Non-pigmented ciliary epithelial cell (primary cell): ENCODE measurements at regions not wholly inside any gene's neighbourhood (a gene's known extent, or its start where the extent isn't known, plus 50 kb on each side); places are given as distances from the start of the nearest gene placed in this dataset.

ENCODE experiments used
- DNase-seq: peaks from one replicate; pipeline ENCODE4 v3.0.0-alpha.2; 2010; ENCODE audit warnings: low read depth

- DNase-seq, result no peak
Measured at GRCh38 chr2:158905784-158906183, 62.7 kb upstream of the TANC1 start.

DNA sequence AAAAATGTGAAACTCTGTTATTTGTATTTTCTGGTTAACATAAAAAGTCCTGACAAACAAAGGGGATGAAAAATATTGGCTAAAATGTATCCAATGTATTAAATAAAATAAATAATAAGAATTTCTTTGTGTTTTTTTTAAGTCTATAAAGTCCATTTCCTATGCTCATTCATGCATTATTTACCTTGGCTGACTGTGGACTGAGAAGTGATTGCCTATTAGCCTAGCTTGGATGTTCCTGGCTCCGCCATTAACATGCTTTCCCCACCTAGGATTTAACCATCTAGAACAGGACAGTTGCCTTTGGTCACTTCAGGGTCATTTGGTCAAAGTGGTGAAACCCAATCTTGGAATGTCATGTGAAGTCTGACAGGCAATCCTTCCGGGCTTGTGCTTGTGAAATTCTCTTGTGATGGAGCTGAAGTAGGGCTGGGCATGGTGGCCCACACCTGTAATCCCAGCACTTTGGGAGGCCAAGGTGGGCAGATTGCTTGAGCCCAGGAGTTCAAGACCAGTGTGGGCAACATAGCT, 60.4 kb upstream of the TANC1 start:
- DNase-seq, result no peak

DNA sequence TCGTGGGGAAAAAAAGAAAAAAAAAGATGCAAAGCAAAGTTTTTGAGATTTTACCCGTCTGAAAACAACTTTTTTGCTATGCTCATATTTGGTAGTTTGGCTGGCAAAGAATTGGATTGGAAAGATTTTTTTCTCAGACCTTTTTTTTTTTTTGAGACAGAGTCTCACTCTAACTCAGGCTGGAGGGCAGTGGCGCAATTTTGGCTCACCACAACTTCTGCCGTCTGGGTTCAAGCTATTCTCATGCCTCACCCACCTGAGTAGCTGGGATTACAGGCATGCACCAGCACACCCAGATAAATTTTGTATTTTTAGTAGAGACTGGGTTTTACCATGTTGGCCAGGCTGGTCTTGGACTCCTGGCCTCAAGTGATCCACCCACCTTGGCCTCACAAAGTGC, 56.3 kb upstream of the TANC1 start:
- DNase-seq, result no peak

- DNase-seq, result no peak
Measured at GRCh38 chr2:158912765-158913164, 55.7 kb upstream of the TANC1 start.

GRCh38 chr2:158914066-158914465, 54.4 kb upstream of the TANC1 start:
- DNase-seq, result no peak

- DNase-seq, result no peak
Measured at GRCh38 chr2:158914731-158915130, 53.7 kb upstream of the TANC1 start.

DNA sequence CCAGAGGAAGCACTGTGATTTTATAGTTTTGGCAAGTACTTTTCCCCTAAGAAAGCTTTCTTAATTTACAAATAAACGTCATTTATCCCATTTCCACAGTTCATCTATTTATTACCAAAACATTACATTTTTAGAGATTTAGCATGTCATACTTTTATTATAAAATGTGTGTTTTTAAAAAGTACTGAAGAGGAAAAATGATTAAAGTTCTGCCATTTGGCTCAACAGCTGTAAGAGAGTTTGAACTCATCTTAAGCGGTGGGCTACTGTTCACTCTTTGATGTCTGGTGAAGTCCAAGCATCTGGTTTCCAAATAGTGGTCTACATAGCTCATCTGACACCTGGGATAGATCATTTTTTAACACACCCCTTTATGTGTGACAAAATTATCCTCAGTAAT, 51.3 kb upstream of the TANC1 start:
- DNase-seq, result no peak

GRCh38 chr2:158918452-158918851, 50.0 kb upstream of the TANC1 start:
- no peak for DNase-seq
